NCI-H226 (cell line): ENCODE measurements at regions not wholly inside any gene's neighbourhood (a gene's known extent, or its start where the extent isn't known, plus 50 kb on each side); places are given as distances from the start of the nearest gene placed in this dataset.
"Not testable (repeated sequence)": the region's sequence is repeated elsewhere in the genome, so short reads cannot be mapped to it uniquely, and the experiment has no call there.

ENCODE experiments used
- DNase-seq: peaks from one replicate; pipeline ENCODE4 v3.0.0-alpha.2; 2015

- no peak for DNase-seq
Measured at GRCh38 chr4:30160140-30160539, 560.0 kb upstream of the PCDH7 start.

- no peak for DNase-seq
Measured at GRCh38 chr4:30172416-30172815, 547.8 kb upstream of the PCDH7 start.

GRCh38 chr4:30181512-30181911 lies 538.7 kb upstream of the PCDH7 start:
- DNase-seq, result no peak

- DNase-seq, result peak; percentile 51
Measured at GRCh38 chr4:30181918-30182317, 538.3 kb upstream of the PCDH7 start.

GRCh38 chr4:30182786-30183185 lies 537.4 kb upstream of the PCDH7 start:
- DNase-seq, result no peak

GRCh38 chr4:30191902-30192301 lies 528.3 kb upstream of the PCDH7 start:
- no peak for DNase-seq

- no peak for DNase-seq
Measured at GRCh38 chr4:30207389-30207788, 512.8 kb upstream of the PCDH7 start.

- peak; percentile 20 for DNase-seq
Measured at GRCh38 chr4:30208731-30209435, 511.3 kb upstream of the PCDH7 start.

GRCh38 chr4:30215973-30216372 lies 504.2 kb upstream of the PCDH7 start:
- DNase-seq, result not testable (repeated sequence)

- no peak for DNase-seq
Measured at GRCh38 chr4:30245140-30245539, 475.0 kb upstream of the PCDH7 start.

GRCh38 chr4:30256116-30256832 lies 463.9 kb upstream of the PCDH7 start:
- DNase-seq, result peak; percentile 41

- no peak for DNase-seq
Measured at GRCh38 chr4:30258949-30259348, 461.2 kb upstream of the PCDH7 start.

- DNase-seq, result no peak
Measured at GRCh38 chr4:30262379-30262778, 457.8 kb upstream of the PCDH7 start.

GRCh38 chr4:30264465-30264864 lies 455.7 kb upstream of the PCDH7 start:
- no peak for DNase-seq

GRCh38 chr4:30265716-30266115 lies 454.5 kb upstream of the PCDH7 start:
- DNase-seq, result no peak

- no peak for DNase-seq
Measured at GRCh38 chr4:30268370-30268769, 451.8 kb upstream of the PCDH7 start.

GRCh38 chr4:30269850-30270249 lies 450.3 kb upstream of the PCDH7 start:
- no peak for DNase-seq

- no peak for DNase-seq
Measured at GRCh38 chr4:30281986-30282385, 438.2 kb upstream of the PCDH7 start.

- DNase-seq, result no peak
Measured at GRCh38 chr4:30283336-30283735, 436.8 kb upstream of the PCDH7 start.

GRCh38 chr4:30294295-30294694 lies 425.9 kb upstream of the PCDH7 start:
- DNase-seq, result no peak

- DNase-seq, result no peak
Measured at GRCh38 chr4:30295652-30296051, 424.5 kb upstream of the PCDH7 start.

- no peak for DNase-seq
Measured at GRCh38 chr4:30314001-30314400, 406.2 kb upstream of the PCDH7 start.

GRCh38 chr4:30330894-30331652 lies 389.1 kb upstream of the PCDH7 start:
- DNase-seq, result no peak

- DNase-seq, result no peak
Measured at GRCh38 chr4:30341731-30342130, 378.4 kb upstream of the PCDH7 start.
